ENCODE measurements at regions not wholly inside any gene's neighbourhood (a gene's known extent, or its start where the extent isn't known, plus 50 kb on each side); places are given as distances from the start of the nearest gene placed in this dataset.

- intact Hi-C loops (cut with micrococcal nuclease): no loop called here
- no peak overlapping the region for H3K4me3 Mint-ChIP-seq
- H3K36me3 Mint-ChIP-seq: peaks cover 10% of the 10 kb centered on the region
- H3K9me3 Mint-ChIP-seq: peaks cover 28% of the 10 kb centered on the region
- peaks cover 3% of the 10 kb centered on the region for H3K27me3 Mint-ChIP-seq
- POLR2A ChIA-PET: no interaction called here
- no peak for DNase-seq
- no peaks in the 10 kb centered on the region for H3K4me1 Mint-ChIP-seq (ENCODE audit: low read depth)
- H3K27ac Mint-ChIP-seq: no peak overlapping the region
- CTCF ChIA-PET: no interaction called here
Observed at GRCh38 chr2:172345956-172346555, 81.3 kb upstream of the ITGA6 start.

GRCh38 chr2:172348555-172349288, 78.7 kb upstream of the ITGA6 start:
- H3K36me3 Mint-ChIP-seq: peaks cover 10% of the 10 kb centered on the region
- DNase-seq: no peak
- no peak overlapping the region for H3K4me3 Mint-ChIP-seq
- H3K4me1 Mint-ChIP-seq (ENCODE audit: low read depth): no peaks in the 10 kb centered on the region
- POLR2A ChIA-PET: no interaction called here
- H3K27me3 Mint-ChIP-seq: peaks cover 3% of the 10 kb centered on the region
- CTCF ChIA-PET: no interaction called here
- H3K9me3 Mint-ChIP-seq: peaks cover 23% of the 10 kb centered on the region
- intact Hi-C loops (cut with micrococcal nuclease): no loop called here
- no peak overlapping the region for H3K27ac Mint-ChIP-seq

DNA sequence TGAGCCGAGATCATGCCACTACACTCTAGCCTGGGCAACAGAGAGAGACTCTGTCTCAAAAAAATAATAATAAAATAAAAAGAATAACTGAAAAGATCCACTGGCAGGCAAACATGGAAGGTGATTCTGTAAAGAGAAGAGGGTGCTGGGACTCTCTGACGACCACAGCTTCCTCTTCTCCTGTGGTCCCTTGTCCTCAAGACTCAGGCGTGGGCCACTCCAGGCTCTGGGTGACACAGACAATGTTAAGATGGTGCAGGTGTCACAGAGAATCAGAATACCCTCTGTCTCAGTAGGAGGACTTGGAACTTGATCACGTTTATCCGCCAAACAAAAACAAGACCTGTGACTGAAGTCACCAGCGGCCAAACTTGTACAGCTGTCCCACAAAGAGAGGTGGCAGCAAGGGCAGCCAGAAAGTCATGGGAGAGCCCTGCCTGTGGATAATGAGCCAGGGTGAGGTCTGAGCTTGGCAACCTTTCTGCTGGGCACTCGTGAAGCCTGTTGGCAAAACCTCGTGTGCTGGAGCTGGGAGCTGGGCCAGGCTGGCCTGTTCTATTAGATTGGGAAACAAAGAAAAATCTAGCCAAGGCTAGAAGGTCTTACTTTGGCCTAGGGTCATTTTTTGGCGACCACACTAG, 76.4 kb upstream of the ITGA6 start:
- no peaks in the 10 kb centered on the region for H3K4me1 Mint-ChIP-seq (ENCODE audit: low read depth)
- intact Hi-C loops (cut with micrococcal nuclease): no loop called here
- ChIA-PET POLR2A (no interaction called here), CTCF (no interaction called here)
- peaks cover 11% of the 10 kb centered on the region for H3K9me3 Mint-ChIP-seq
- H3K4me3 Mint-ChIP-seq: no peak overlapping the region
- H3K36me3 Mint-ChIP-seq: peaks cover 3% of the 10 kb centered on the region
- H3K27ac Mint-ChIP-seq: no peak overlapping the region
- peaks cover 3% of the 10 kb centered on the region for H3K27me3 Mint-ChIP-seq
- DNase-seq: no peak

- H3K36me3 Mint-ChIP-seq: peaks cover 3% of the 10 kb centered on the region
Observed at GRCh38 chr2:172351586-172351985, 75.8 kb upstream of the ITGA6 start.

GRCh38 chr2:172354347-172354746, 73.0 kb upstream of the ITGA6 start:
- no peaks in the 10 kb centered on the region for H3K36me3 Mint-ChIP-seq
- peaks cover 4% of the 10 kb centered on the region for H3K4me1 Mint-ChIP-seq (ENCODE audit: low read depth)
- no peak overlapping the region for H3K4me3 Mint-ChIP-seq
- H3K27ac Mint-ChIP-seq: no peak overlapping the region
- POLR2A ChIA-PET: no interaction called here
- DNase-seq: no peak
- no peaks in the 10 kb centered on the region for H3K9me3 Mint-ChIP-seq
- no peaks in the 10 kb centered on the region for H3K27me3 Mint-ChIP-seq
- intact Hi-C loops (cut with micrococcal nuclease): no loop called here
- CTCF ChIA-PET: no interaction called here

More at GRCh38 chr2:172351586-172351985, 75.8 kb upstream of the ITGA6 start:
- Mint-ChIP-seq H3K4me1 (ENCODE audit: low read depth) (no peaks in the 10 kb centered on the region), H3K4me3 (no peak overlapping the region), H3K27ac (no peak overlapping the region), H3K27me3 (peaks cover 3% of the 10 kb centered on the region), H3K9me3 (peaks cover 11% of the 10 kb centered on the region)
- no peak for DNase-seq
- intact Hi-C loops (cut with micrococcal nuclease): no loop called here
- ChIA-PET CTCF (no interaction called here), POLR2A (no interaction called here)

GRCh38 chr2:172357442-172357841, 69.9 kb upstream of the ITGA6 start:
- H3K4me3 Mint-ChIP-seq: no peak overlapping the region
- CTCF ChIA-PET: interaction anchor here (1.0 to 1.1 kb wide), 2 partner anchors 105 to 184 kb away, joined by 4 to 5 read pairs; no protein-coding TSS in a partner anchor

DNA sequence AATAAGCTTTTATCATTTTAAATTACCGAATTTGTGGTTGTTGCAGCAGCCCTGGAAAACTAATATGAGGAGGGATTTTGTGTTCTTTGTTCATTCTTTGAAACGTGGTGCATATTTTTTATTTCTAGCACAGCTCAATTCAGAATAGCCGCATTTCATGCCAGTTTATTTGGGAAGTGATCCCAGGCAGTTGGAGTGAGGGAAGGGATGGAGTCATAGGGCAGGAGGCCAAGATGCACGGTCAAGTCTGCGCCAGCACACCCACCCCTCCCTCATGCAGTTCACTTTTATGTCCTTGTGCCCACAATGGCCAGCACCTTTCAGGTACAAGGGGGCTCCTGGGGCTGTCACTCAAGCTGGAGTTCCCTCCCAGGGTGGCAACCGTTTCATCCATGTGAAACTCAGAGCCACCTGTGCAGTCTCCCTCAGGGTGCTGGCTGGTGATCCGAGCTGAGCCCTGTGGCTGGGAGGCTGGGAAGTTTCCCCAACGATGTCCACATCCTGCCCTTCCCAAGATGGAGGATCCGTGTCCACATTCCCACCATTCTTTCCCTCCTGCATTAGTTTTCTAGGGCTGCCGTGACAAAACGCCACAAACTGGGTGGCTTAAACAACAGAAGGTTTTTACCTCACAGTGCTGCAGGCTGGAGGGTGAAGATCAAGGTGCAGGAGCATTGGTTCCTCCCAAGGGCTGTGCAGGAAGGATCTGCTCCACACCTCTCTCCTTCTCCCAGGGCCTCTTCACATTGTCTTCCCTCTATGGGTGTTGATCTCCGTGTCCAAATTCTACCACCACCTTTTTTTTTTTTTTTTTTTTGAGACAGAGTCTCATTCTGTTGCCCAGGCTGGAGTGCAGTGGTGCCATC, 68.5 kb upstream of the ITGA6 start:
- intact Hi-C loops (cut with micrococcal nuclease): no loop called here
- no peaks in the 10 kb centered on the region for H3K36me3 Mint-ChIP-seq
- H3K4me3 Mint-ChIP-seq: no peak overlapping the region
- ChIA-PET CTCF (no interaction called here), POLR2A (no interaction called here)
- H3K27me3 Mint-ChIP-seq: no peaks in the 10 kb centered on the region
- DNase-seq: no peak
- H3K9me3 Mint-ChIP-seq: no peaks in the 10 kb centered on the region
- H3K4me1 Mint-ChIP-seq (ENCODE audit: low read depth): peaks cover 4% of the 10 kb centered on the region
- H3K27ac Mint-ChIP-seq: no peak overlapping the region

More at GRCh38 chr2:172357442-172357841, 69.9 kb upstream of the ITGA6 start:
- Mint-ChIP-seq H3K4me1 (ENCODE audit: low read depth) (peaks cover 4% of the 10 kb centered on the region), H3K9me3 (no peaks in the 10 kb centered on the region), H3K36me3 (no peaks in the 10 kb centered on the region), H3K27me3 (no peaks in the 10 kb centered on the region), H3K27ac (no peak overlapping the region)
- DNase-seq: no peak
- intact Hi-C loops (cut with micrococcal nuclease): no loop called here
- POLR2A ChIA-PET: no interaction called here

GRCh38 chr2:172361360-172361759, 66.0 kb upstream of the ITGA6 start:
- ChIA-PET POLR2A (no interaction called here), CTCF (interaction anchor here (0.9 kb wide), 1 partner anchor 101 kb away, joined by 3 read pairs; no protein-coding TSS in a partner anchor)
- Mint-ChIP-seq H3K27ac (no peak overlapping the region), H3K9me3 (no peaks in the 10 kb centered on the region), H3K4me1 (ENCODE audit: low read depth) (peaks cover 4% of the 10 kb centered on the region), H3K36me3 (no peaks in the 10 kb centered on the region), H3K27me3 (no peaks in the 10 kb centered on the region), H3K4me3 (no peak overlapping the region)
- intact Hi-C loops (cut with micrococcal nuclease): no loop called here
- DNase-seq: no peak

GRCh38 chr2:172361840-172362239, 65.5 kb upstream of the ITGA6 start:
- Mint-ChIP-seq H3K27ac (no peak overlapping the region), H3K9me3 (no peaks in the 10 kb centered on the region), H3K4me3 (no peak overlapping the region), H3K36me3 (no peaks in the 10 kb centered on the region), H3K4me1 (ENCODE audit: low read depth) (peaks cover 4% of the 10 kb centered on the region), H3K27me3 (no peaks in the 10 kb centered on the region)
- intact Hi-C loops (cut with micrococcal nuclease): no loop called here
- ChIA-PET CTCF (interaction anchor here (0.9 kb wide), 1 partner anchor 100 kb away, joined by 3 read pairs; no protein-coding TSS in a partner anchor), POLR2A (no interaction called here)
- DNase-seq: no peak

GRCh38 chr2:172364261-172364660, 63.1 kb upstream of the ITGA6 start:
- Mint-ChIP-seq H3K36me3 (no peaks in the 10 kb centered on the region), H3K27ac (no peak overlapping the region)
- CTCF ChIA-PET: interaction anchor here (1.1 kb wide), 1 partner anchor 97 kb away, joined by 4 read pairs; no protein-coding TSS in a partner anchor

GRCh38 chr2:172366596-172367150, 60.7 kb upstream of the ITGA6 start:
- Mint-ChIP-seq H3K4me3 (no peak overlapping the region), H3K36me3 (no peaks in the 10 kb centered on the region), H3K27ac (no peak overlapping the region), H3K4me1 (ENCODE audit: low read depth) (no peaks in the 10 kb centered on the region), H3K9me3 (peaks cover 12% of the 10 kb centered on the region), H3K27me3 (peaks cover 3% of the 10 kb centered on the region)
- CTCF ChIA-PET: no interaction called here
- DNase-seq: no peak
- intact Hi-C loops (cut with micrococcal nuclease): no loop called here
- POLR2A ChIA-PET: no interaction called here

More at GRCh38 chr2:172364261-172364660, 63.1 kb upstream of the ITGA6 start:
- no peak overlapping the region for H3K4me3 Mint-ChIP-seq
- POLR2A ChIA-PET: no interaction called here
- peaks cover 3% of the 10 kb centered on the region for H3K27me3 Mint-ChIP-seq
- no peak for DNase-seq
- intact Hi-C loops (cut with micrococcal nuclease): no loop called here
- H3K4me1 Mint-ChIP-seq (ENCODE audit: low read depth): no peaks in the 10 kb centered on the region
- peaks cover 11% of the 10 kb centered on the region for H3K9me3 Mint-ChIP-seq

Data from activated CD4-positive, alpha-beta memory T cell treated with anti-CD3 and anti-CD28 coated beads for 36 hours (primary cell).